ENCODE measurements at regions not wholly inside any gene's neighbourhood (a gene's known extent, or its start where the extent isn't known, plus 50 kb on each side); places are given as distances from the start of the nearest gene placed in this dataset.
"Not testable (repeated sequence)": the region's sequence is repeated elsewhere in the genome, so short reads cannot be mapped to it uniquely, and the experiment has no call there.

DNA sequence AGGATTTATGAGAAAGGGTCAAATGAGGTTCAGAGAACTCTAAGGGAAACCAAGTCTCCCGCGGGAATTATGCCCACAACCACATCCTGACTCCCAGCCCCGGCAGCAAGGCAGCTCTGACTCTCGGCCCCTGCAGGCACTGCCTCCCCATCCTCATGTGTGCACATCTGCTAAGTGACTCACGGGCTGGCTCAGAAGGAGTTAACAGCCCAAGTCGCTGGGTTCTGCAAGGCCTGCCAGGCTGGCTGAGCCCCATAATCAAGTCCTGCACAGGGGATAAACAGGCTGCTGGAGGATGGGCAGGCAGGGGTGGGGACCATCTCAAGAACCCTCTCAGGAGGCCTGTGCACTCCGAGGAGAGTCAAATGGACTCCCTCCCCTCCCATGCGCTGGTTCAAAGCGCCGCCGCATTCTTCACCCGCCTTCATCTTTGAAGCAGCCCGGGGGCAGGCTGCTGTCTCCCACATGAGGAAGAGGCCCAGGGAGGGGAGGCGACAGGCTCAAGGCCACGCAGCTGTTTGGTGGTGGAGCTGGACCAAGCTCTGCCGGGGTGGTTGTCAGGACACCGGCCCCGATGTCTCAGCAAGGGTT is 344.3 kb downstream of the MATN1 start:
- no peak for DNase-seq (ENCODE audit: low spot score)

DNA sequence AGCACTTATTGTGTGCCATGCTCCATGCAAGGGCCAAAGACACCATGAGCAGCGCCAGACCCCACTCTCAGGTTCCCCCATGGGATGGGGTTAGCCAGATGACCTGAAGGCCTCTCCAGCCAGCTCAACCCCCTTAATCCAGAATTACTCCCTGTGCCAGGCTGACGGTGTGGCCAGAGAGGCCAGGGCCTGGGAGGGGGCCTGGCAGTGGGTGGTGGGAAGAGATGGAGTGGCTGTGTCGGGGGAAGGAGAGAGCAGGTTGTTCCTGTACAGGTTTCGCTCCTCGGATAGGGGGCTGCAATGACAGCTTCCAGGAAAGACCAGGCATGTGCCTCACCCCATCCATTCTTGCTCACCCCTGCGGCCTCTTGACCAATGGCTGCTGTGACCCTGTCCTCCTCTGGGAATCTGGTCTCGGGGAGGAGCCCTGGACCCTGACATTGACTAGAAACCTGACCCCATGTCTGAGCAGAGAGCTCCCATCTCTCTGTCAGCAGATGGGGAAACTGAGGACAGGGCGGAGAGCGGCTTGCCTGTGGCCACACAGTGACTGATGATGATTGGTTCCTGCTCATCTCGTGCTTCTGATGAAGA is 345.3 kb downstream of the MATN1 start:
- no peak for DNase-seq (ENCODE audit: low spot score)

DNA sequence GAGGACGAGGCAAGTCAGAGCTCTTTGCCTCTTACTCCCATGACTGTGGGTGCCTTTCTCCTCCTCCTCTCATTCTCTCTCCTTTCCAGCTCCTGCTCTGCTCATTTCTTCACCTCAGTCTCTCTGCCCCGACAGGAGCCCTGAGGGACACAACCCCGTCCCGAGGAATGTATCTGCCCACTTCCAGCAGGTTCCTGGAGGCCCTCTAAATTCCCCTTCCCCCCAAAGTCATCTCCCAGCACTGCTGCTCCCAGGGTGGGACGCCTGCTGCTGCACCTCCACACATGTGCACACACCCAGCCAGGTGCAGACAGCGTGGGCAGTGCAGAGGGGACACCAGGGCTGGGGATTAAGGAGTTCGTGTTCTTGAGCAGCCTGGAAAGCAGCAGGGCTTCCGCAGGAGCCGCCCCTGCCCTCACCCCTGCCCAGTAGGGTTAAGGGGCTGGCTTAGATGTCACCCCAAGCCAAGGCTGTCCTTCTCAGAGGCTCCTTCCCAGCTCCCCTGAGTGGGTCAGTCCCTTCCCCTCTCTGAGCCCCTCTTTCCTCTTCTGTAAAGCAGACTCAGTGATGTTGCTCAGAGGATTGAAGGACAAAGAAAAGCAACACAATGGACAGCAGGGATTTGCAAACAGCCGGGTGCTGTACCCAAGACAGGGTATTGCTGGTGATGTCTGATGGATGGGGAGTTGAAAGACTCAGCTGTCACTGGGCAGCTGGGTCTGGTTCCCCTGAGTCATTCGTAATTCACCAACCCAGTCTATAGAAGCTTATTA is 346.0 kb downstream of the MATN1 start:
- no peak for DNase-seq (ENCODE audit: low spot score)

DNA sequence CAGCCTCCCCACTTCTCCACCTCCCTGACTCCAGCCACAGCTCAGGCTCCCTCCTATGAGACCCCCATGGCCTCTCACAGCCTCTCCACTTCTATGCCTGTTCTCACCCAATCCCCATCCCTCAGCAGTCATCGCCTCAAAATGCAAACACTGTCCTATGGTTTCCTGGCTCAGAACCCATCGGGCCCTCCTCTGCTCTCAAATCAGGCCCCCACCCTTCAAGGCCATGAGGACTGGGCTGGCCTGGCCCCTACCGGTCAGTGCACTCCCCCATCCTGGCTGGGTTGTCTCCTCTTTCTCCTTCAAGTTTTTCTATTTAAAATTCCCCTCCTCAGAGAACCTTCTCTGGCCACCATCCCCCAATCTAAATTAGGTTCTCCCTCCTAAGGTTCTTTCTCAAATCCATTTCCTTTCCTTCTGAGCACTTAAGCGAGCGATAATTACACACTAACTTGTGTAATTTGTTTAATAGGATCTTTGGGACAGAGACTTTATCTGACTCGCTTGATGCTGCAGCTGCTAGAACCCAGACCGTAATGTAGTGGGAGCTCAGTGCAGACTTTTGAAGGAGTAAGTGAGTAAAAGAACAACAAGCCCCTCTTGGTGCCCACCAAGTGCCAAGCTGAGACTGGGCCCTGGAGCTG is 347.2 kb downstream of the MATN1 start:
- no peak for DNase-seq (ENCODE audit: low spot score)

DNA sequence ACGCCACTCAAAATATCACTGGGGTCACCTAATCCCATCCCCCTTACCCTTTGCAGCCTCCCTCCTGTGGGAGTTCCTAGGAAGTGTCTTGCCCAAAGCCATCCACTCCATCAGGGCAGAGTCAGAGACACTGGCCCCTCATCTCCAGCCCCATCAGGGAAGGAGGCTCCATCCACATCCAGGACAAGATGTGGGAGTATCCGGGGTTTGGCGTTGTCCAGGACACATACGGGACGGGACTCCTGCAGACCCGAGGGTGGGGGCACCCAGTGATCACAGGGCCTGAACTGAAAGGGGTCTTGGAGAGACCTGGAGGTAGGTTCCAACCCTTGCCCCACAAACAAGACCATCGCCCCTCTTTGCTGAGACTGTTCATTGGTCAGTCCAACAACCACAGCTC is 348.2 kb downstream of the MATN1 start:
- DNase-seq (ENCODE audit: low spot score), result no peak

DNA sequence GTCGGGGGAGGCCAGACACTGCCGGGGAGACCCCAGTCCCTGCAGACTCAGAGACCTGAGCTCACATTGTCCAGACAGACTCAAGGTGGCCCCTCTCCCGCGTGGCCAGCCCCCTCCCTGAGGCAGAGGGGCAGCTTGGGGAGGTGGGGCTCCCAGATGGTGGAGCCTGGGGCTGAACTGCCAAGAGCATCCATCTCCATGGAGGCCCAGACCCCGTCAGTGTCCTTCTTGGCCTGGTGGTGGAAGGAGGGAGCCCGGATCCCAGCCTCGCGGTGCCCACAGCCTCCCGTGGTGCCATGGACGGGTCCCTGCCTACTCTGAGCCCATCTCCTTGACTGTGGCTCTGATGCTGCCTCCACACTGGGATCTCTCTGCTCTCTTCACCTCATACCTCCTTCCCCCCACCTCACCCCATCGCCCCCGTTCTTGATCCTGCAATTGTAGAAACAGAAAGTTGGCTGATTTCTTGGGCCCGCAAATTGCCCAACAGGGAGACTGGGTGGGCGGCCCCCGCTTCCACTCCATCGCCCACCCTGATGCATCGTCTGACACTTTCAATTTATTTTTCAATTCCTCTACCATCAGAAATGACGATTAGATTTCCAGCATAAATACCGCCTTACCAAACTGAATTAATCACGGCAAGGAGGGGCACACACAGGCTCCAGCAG is 348.9 kb downstream of the MATN1 start:
- DNase-seq (ENCODE audit: low spot score), result no peak

DNA sequence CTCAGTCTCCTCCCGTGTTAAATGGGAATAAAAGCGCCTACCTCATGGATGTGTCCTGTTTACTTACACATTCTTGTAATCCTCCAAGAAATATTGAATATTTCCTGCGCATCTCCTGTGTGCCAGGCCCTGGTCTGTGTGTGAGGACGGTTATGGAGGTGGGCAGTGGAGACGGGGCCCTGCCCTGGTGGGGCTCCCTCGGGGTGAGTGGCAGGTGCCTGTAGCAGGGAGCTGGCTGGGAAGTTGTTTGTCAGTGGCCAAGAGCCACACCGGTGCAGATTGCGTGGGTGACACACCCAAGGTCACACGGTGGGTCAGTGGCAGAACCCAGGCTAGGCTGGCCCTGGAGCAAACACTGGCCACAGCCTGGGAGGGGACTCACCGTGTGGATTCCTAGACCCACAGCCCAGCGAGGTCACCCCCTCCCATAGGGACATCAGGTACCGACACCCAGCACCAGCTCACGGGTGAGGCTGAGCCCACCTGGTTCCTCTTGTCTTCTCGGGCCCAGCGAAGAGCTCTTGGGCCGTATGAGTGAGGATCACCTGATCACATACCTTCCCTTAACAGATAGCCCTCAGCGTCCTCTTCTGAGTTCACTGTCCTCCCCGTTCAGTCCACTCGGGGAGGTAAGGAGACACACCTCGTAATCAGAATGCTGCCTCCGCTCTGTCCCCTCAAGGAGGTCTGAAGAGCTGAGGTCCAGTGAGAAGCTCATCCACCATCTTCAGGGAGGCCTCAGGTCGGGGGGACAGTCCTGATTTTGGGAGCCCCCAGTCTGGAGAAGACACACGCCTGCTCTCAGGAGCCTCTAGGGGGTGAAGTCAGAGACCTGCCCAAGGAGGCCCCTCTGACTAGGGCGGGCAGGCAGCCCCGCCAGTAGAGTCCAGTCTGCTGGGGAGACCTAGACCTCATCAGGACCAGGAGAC is 349.6 kb downstream of the MATN1 start:
- no peak for DNase-seq (ENCODE audit: low spot score)

DNA sequence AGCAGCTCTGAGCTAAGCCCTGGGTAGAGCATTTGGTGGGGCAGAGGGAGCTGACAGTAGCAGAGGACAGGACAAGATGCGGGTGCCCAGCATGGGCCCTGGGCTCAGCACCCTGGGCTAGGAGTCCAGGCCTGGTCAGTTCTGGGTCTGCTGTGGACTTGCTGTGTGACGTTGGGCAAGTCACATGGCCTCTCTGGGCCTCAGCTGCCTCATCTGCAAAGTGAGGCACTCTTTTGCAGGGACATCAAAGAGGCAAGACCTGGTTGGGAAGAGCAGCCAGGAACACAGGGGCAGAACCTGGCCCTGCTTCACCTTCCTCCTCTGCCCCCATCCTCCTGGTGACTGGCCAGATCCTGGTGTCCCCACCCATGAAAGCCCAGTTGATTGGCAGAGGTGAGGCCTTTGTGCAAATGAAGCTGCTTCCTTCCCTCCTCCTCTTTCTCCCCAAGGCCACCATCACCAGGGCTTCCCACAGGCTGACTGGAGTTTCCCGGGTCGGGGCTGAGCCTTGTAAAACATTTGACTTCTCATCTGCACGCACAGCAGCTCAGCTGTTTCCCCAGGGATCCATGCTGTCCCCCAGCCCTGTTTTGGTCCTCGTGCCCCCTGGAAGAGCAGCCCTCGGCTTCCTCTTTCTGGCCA is 350.5 kb downstream of the MATN1 start:
- no peak for DNase-seq (ENCODE audit: low spot score)

DNA sequence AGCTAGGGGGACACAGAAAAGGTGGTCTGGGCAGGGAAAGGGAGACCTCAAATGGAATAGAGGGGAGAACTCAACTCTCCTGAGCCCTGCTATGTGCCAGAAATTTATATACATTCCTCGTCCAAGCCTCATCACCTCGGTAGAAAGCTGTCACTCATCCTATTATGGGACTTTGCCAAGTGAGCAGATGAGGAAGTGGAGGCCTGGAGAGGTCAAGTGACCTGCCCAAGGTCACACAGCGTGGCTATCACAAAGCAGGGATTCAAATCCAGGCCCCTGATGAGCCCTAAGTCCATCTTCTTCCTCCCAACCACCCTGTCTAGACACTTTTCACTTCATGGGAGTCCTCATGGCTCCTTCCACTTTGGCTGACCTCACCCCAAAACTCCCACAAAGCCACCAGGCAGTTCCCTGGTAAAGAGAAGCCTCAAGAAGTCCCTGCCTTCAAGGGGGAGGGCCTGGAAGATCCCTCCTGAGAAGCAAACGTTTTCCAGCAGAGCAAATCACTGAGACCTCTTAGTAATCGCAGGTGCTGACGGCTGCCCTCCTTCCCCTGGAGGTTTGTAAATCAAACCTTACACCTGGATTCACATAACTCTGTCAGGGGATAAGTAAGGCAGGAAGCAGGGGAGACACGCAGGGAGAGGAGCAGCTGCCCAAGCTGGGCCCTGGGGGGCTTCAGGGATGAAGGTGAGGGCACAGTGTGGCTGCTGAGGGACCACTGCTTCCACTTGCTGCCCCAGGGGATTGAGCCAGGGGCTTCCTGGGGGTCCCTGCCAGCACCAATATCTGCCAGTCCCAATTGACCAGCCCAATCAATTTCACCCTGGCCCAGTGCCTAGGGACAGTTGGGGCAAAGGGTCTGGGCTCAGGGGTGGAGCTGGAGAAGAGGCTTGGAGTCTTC is 351.2 kb downstream of the MATN1 start:
- DNase-seq (ENCODE audit: low spot score), result no peak

DNA sequence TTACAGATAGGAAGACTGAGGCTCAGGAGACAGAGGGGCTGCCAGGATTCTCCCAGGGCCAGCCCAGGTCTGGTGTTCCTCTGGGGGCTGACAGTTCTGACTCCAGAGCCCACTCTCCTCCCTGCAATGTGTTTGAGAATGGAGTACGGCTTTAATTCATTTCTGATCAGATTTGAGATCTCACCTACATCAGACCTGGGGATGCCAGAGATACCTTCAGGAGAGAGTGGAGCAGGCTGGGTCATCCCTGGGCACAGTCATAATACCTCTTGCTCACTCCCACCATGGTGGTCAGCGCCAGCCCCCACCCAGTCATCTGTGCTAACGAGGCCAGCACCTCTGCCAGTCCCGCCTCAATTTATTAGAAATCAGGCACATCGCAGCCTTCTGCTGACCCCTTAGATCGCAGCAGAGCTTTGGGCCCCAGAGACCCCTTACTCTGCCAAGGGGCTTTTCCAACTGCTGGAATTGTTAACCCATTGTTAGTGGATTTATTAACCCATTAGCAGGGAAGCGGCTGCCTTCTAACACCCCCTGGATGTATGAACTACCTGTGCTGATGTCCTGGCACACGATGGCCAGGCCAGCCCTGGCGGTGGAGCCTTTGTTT is 352.1 kb downstream of the MATN1 start:
- no peak for DNase-seq (ENCODE audit: low spot score)

DNA sequence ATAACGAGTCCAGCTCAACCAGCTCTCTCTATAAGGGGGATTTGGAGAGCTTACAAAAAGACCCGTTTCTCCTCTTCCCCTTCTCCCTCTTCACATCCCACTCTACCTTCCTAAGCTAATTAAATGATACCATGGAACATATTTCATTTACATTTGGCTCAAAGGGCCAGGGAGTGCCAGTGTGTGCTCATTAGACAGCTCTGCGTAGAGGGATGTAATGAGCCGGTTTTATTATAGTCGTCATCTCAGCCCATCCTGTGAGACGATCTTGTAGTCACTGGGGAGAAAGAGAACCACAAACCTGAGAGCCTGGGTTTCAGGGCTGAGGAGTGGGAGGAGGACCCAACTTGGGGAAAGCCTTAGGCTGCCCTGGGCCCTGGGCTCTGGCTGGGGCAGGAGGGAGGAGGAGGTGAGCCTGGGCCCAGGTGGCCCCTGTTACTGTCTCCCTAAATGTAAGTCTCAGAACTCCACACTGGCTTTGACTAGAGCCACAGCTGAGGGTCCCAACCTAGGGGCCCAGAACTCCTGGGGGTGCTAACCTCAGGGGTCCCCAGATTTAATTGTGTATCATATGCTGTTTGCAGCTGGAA is 354.6 kb downstream of the MATN1 start:
- DNase-seq (ENCODE audit: low spot score), result no peak

DNA sequence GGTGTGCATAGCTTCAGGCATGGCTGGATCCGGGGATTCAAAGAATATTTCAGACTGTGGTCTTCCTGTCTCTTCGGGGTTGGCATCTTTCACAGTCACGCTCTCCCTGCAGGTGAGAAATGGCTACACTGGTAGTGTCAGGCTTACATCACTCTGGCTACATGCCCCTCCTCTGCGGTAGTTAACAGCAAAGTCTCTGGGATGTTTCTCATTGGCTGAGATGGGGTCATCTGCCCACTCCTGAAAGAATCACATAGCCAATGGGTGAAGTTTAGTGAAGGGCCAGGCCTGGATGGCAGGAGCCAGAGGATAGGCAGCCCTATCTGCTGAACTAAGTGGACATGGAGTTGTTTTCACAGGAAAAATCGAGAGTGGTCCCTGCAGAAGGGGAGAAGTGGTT is 356.5 kb downstream of the MATN1 start:
- DNase-seq (ENCODE audit: low spot score), result no peak

DNA sequence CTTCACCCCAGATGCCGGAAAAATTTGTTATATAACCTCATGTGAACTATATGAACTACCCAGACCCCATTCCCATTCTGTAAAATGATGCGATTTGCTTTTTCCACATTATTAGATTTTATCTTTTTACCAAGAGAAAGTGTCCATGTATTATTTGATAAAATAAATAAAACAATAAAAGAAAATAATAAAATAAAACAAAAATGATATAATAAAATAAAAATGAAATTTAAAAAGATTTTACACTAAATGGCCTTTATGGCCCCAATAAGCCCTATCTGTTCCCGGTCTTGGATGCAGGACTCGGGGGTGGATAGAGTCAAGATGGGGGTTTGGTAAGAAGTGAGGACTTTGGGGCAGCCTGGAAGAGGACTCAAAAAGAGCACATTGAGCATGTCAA is 357.2 kb downstream of the MATN1 start:
- no peak for DNase-seq (ENCODE audit: low spot score)

DNA sequence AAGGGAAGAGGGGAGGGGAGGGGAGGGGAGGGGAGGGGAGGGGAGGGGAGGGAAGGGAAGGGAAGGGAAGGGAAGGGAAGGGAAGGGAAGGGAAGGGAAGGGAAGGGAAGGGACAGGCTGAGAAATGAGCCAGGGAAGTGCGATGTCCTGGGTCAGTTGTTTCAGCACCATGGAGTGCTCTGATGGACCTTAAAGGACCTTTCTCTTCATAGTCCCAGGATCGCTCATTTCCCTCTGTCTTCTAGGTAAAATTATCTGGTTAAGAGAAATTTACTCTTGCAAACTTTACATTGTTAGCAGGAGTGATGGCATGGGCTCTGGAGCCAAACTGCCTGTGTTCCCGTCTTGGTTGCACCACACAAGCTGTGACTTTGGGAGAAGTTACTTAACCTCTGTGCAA is 357.8 kb downstream of the MATN1 start:
- no peak for DNase-seq (ENCODE audit: low spot score)

DNA sequence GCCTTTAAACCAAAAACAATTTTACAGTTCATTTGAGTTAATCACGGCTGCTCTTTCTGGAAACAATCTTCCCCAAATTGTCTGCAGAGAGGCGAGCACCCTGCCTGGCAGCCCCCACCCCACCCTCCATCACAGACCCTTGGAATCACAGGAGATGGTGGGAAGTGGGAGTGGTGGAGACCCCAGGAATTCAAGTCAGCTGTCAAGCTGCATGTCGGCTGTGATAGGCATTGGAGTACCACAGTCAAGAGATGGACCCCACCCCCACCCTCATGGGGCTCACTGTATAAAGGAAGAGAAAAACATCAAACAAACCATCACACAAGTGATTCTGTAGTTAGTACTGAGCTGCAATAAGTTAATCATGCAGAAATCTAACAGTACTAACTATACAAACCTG is 360.4 kb downstream of the MATN1 start:
- no peak for DNase-seq (ENCODE audit: low spot score)

DNA sequence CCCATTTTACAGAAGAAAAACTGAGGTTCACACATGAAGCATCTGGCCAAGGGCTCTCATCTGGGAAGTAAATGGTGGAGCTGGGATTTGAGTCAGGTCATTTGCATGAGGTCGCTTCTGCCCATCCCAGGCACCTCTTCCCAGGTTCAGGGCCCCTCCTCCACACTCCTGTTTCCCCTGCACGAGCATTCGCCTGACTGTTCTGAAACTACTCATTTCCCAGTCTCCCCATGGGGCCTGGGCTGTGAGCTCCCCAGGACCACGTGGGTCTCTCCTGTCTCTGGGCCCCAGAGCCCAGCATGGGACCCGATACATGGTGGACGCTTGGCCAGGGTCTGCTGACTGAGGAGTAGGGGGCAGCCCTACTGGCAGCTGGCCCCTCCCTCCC is 360.8 kb downstream of the MATN1 start:
- DNase-seq (ENCODE audit: low spot score), result no peak

DNA sequence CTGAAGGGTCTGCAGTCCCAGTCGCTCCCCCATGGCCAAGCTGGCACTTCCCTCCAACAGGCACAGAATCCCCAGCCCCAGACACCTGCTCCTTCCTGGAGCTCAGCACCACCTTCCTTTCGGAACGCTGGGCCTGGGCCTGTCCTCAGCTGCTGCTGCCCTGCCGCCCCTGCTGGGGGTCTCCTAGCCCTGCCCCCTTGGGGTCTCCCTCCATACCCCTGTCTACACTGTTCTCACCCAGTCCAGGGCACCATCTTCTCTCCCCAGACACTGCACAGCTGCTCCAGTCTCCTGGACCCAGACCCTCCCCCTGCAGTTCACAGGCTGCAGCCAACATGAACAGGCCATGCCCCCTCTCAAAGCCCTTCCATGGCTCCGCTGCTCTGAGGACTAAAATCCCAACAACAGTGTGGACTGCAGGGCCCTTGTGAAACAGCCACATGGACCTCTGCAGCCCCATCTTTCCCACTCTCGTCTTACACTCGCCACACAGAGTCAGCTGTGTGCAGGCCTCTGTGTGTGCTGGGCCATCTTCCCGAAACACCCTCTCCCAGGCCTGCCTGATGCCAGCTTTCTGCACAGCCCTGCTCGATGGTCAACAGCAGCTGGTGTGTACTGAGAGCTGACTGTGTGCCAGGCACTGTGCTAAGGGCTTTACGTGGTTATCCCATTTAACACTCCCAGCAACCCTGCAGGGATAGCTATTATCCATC is 361.3 kb downstream of the MATN1 start:
- DNase-seq (ENCODE audit: low spot score), result not testable (repeated sequence)

DNA sequence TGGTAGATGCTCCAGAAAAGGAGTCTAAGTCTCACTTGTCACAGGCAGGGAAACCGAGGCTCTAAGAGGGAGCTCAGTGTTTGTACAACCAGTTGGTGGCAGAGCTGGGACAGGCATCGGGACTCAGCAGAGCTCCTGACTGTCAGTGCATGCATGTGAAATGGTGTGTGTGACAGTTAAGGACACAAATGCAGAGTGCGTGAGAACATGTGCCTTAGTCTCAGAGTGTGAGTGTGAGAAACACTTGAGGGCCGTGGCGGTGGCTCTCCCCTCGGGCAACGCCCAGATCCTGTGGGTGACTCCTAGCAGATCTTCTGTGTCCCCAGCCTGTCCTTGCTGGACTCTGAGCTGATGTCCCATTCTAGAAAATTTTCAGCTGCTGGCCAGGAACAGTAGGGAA is 362.6 kb downstream of the MATN1 start:
- DNase-seq (ENCODE audit: low spot score), result no peak
